ENCODE measurements at regions not wholly inside any gene's neighbourhood (a gene's known extent, or its start where the extent isn't known, plus 50 kb on each side); places are given as distances from the start of the nearest gene placed in this dataset.

DNA sequence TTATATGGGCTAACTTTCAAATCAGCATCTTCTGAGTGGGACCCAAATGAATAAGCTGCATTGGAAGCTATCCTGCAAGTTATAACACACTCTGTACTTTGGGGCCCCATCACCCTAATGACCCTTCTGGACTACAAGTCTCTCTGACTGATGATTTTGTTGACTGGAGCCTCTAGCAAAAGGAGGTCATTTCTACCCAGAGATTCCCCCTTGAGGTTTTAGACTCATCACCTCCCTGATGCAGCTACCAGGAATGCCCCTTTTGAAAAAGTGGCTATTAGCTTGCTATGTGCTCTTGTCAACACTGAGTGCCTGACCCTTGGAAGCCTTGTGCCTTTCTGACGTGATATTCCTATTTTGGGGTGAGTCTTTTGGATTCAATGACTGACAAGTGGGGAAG, 54.5 kb upstream of the NEMP2 start (continued):
- TF ChIP-seq, protein P1, sequence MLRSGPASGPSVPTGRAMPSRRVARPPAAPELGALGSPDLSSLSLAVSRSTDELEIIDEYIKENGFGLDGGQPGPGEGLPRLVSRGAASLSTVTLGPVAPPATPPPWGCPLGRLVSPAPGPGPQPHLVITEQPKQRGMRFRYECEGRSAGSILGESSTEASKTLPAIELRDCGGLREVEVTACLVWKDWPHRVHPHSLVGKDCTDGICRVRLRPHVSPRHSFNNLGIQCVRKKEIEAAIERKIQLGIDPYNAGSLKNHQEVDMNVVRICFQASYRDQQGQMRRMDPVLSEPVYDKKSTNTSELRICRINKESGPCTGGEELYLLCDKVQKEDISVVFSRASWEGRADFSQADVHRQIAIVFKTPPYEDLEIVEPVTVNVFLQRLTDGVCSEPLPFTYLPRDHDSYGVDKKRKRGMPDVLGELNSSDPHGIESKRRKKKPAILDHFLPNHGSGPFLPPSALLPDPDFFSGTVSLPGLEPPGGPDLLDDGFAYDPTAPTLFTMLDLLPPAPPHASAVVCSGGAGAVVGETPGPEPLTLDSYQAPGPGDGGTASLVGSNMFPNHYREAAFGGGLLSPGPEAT (IDR thresholded peaks at IDR 0.05; ENCODE audit: low read depth) = 0 out of 2 replicates have a peak, but pooled peaks have one; percentile 37
- TF ChIP-seq, protein P2, sequence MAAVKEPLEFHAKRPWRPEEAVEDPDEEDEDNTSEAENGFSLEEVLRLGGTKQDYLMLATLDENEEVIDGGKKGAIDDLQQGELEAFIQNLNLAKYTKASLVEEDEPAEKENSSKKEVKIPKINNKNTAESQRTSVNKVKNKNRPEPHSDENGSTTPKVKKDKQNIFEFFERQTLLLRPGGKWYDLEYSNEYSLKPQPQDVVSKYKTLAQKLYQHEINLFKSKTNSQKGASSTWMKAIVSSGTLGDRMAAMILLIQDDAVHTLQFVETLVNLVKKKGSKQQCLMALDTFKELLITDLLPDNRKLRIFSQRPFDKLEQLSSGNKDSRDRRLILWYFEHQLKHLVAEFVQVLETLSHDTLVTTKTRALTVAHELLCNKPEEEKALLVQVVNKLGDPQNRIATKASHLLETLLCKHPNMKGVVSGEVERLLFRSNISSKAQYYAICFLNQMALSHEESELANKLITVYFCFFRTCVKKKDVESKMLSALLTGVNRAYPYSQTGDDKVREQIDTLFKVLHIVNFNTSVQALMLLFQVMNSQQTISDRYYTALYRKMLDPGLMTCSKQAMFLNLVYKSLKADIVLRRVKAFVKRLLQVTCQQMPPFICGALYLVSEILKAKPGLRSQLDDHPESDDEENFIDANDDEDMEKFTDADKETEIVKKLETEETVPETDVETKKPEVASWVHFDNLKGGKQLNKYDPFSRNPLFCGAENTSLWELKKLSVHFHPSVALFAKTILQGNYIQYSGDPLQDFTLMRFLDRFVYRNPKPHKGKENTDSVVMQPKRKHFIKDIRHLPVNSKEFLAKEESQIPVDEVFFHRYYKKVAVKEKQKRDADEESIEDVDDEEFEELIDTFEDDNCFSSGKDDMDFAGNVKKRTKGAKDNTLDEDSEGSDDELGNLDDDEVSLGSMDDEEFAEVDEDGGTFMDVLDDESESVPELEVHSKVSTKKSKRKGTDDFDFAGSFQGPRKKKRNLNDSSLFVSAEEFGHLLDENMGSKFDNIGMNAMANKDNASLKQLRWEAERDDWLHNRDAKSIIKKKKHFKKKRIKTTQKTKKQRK (IDR thresholded peaks at IDR 0.05; ENCODE audit: low read depth, low read length) = no peak
- TF ChIP-seq ATF7 (IDR thresholded peaks at IDR 0.05; ENCODE audit: low read depth) = no peak
- TF ChIP-seq NR2F1 (conservative IDR thresholded peaks at IDR 0.05) = peak; percentile 72; the same call in 1 of the 2 replicates
- TF ChIP-seq RCOR1 (conservative IDR thresholded peaks at IDR 0.05; ENCODE audit: low read depth, low read length) = no peak
- peak; percentile 32; the same call in 1 of the 2 replicates for TF ChIP-seq RUNX3 (IDR thresholded peaks at IDR 0.05; ENCODE audit: low read length)
- no peak for TF ChIP-seq PKNOX1 (IDR thresholded peaks at IDR 0.05)
- no peak for TF ChIP-seq TAF1 (IDR thresholded peaks at IDR 0.05; ENCODE audit: borderline replicate concordance, low read depth, low read length)
- TF ChIP-seq, protein P3, sequence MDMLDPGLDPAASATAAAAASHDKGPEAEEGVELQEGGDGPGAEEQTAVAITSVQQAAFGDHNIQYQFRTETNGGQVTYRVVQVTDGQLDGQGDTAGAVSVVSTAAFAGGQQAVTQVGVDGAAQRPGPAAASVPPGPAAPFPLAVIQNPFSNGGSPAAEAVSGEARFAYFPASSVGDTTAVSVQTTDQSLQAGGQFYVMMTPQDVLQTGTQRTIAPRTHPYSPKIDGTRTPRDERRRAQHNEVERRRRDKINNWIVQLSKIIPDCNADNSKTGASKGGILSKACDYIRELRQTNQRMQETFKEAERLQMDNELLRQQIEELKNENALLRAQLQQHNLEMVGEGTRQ (IDR thresholded peaks at IDR 0.05; ENCODE audit: borderline replicate concordance, low read depth, low read length) = no peak
- no peak; a peak in 2 of 4 replicates for TF ChIP-seq IKZF2 (IDR thresholded peaks at IDR 0.05)
- no peak for TF ChIP-seq FOXK2 (IDR thresholded peaks at IDR 0.05)
- TF ChIP-seq ZNF207 (IDR thresholded peaks at IDR 0.05; ENCODE audit: borderline replicate concordance) = no peak
- TF ChIP-seq MYB (IDR thresholded peaks at IDR 0.05; ENCODE audit: borderline replicate concordance, low read depth, low read length) = no peak
